Stomach (tissue), 8 donors: ENCODE measurements at regions not wholly inside any gene's neighbourhood (a gene's known extent, or its start where the extent isn't known, plus 50 kb on each side); places are given as distances from the start of the nearest gene placed in this dataset.
A peak's percentile ranks its signal among the peaks of the same experiment; 100 is the strongest.

Experiments
- DNase-seq, 2 donors: peaks; one replicate each; pipeline versions ENCODE4 v3.0.0 to v3.0.0-alpha.2; 2013 to 2019
- H3K27ac ChIP-seq, 5 donors: fragments of 200-600 bp in 4 of 5; sonication (generic) in 4 of 5; one replicate each; pipeline ENCODE4 v1.5.1; 2013 to 2019; ENCODE audit warnings: mild to moderate bottlenecking in 1 of 5, moderate library complexity in 1 of 5
- H3K27me3 ChIP-seq, 3 donors: fragments of 200-600 bp; sonication (generic); one replicate each; pipeline ENCODE4 v1.5.1; 2017 to 2019; ENCODE audit warnings: mixed run types in 1 of 3
- H3K36me3 ChIP-seq, 4 donors: fragments of 200-600 bp; sonication (generic); 1 replicate in 3 of 4; 2 replicates in 1 of 4; pipeline ENCODE4 v1.5.1; 2016 to 2019
- H3K4me1 ChIP-seq, 4 donors: fragments of 200-600 bp; sonication (generic); one replicate each; pipeline ENCODE4 v1.5.1; 2016 to 2019
- H3K4me3 ChIP-seq, 4 donors: fragments of 200-600 bp; sonication (generic) in 3 of 4; one replicate each; pipeline ENCODE4 v1.5.1; 2016 to 2019; ENCODE audit warnings: mild to moderate bottlenecking in 1 of 4
- H3K9me3 ChIP-seq, 4 donors: fragments of 200-600 bp; sonication (generic); one replicate each; pipeline ENCODE4 v1.5.1; 2016 to 2019
- EP300 ChIP-seq: sonication (generic); formaldehyde crosslinking; IDR thresholded peaks from one replicate; pipeline ENCODE4 v1.6.1; 2017; ENCODE audit warnings: antibody characterized with exemption
- POLR2A ChIP-seq, 4 donors: fragments of 450-650 bp; IDR thresholded peaks; one replicate each; pipeline ENCODE4 v1.6.1; 2016; ENCODE audit warnings: antibody characterized with exemption in 4 of 4, control low read depth in 2 of 4, mild to moderate bottlenecking in 1 of 4, moderate library complexity in 1 of 4
- POLR2AphosphoS5 ChIP-seq, 3 donors: sonication (generic); formaldehyde crosslinking; IDR thresholded peaks; one replicate each; pipeline ENCODE4 v1.6.1; 2016; ENCODE audit warnings: antibody characterized with exemption in 3 of 3
- WGBS, 5 donors: extraction: QIAGEN DNeasy Blood & Tissue Kit in 3 of 5; methylation state at CpG; one replicate each; pipeline versions ENCODE4 v1.1.5 to v1.1.7; 2013 to 2018; 5-methylcytosine and 5-hydroxymethylcytosine counted together
- intact Hi-C: fragments of 100-400 bp; cut with DNase I; formaldehyde crosslinking; loops from one replicate; pipeline ENCODE4 v1.15.1; 2023; ENCODE audit warnings: low total_unique reads
- TF ChIP-seq, protein P1 (sequence below), 7 experiments: fragments of 450-650 bp in 4 of 7; fragments of 200-600 bp in 3 of 7; sonication (generic) in 3 of 7; IDR thresholded peaks; one replicate each; pipeline ENCODE4 v1.5.1; 2016 to 2019; ENCODE audit warnings: antibody characterized with exemption in 7 of 7, control low read depth in 2 of 7, mild to moderate bottlenecking in 1 of 7
- donor health status: healthy with polysubstance abuse.
- donor health status: Bipolar disorder and iron deficiency.
- donor health status: healthy.

DNA sequence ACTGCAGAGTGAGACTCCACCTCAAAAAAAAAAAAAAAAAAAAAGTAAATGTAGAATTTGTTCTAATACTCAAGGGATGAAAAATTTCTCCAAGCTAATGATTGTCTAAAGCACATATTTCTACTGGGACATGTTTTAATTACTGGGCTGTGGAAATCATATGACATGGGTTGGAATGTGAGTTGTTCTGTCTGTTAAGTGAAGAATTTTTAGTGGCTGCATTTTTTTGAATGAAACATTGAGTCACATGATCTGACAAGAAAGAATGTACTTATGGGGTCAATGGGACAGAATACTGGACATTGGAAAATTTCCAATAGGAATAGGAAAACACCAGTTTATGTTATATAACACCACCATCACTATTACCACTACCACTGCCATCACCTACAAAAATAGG lies 123.8 kb upstream of the IVNS1ABP start:
- intact Hi-C loops: no loop called here
- H3K27ac ChIP-seq: no peak overlapping the region
- H3K4me1 ChIP-seq: peaks cover 3 to 13% (median 8%) of the 10 kb centered on the region in 4 donors
- H3K36me3 ChIP-seq: no peaks in the 10 kb centered on the region
- no peak overlapping the region for H3K4me3 ChIP-seq
- TF ChIP-seq, protein P1, sequence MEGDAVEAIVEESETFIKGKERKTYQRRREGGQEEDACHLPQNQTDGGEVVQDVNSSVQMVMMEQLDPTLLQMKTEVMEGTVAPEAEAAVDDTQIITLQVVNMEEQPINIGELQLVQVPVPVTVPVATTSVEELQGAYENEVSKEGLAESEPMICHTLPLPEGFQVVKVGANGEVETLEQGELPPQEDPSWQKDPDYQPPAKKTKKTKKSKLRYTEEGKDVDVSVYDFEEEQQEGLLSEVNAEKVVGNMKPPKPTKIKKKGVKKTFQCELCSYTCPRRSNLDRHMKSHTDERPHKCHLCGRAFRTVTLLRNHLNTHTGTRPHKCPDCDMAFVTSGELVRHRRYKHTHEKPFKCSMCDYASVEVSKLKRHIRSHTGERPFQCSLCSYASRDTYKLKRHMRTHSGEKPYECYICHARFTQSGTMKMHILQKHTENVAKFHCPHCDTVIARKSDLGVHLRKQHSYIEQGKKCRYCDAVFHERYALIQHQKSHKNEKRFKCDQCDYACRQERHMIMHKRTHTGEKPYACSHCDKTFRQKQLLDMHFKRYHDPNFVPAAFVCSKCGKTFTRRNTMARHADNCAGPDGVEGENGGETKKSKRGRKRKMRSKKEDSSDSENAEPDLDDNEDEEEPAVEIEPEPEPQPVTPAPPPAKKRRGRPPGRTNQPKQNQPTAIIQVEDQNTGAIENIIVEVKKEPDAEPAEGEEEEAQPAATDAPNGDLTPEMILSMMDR (IDR thresholded peaks at IDR 0.05): no peak
- no peak for TF ChIP-seq EP300
- TF ChIP-seq POLR2AphosphoS5 (IDR thresholded peaks at IDR 0.05): no peak
- TF ChIP-seq POLR2A (IDR thresholded peaks at IDR 0.05): no peak
- DNase-seq: peak in 1 of 2 donors; percentile 34
- no peaks in the 10 kb centered on the region for H3K27me3 ChIP-seq
- H3K9me3 ChIP-seq: no peaks in the 10 kb centered on the region

- intact Hi-C loops: no loop called here
- peak overlapping the region in 1 of 5 donors; percentile 35 for H3K27ac ChIP-seq
- 61 to 75% (median 65%) methylated on average over 1 of the region's 1 CpG for whole genome bisulfite sequencing, 5 donors
Measured at GRCh38 chr1:185439727-185440415, 122.8 kb upstream of the IVNS1ABP start.

GRCh38 chr1:185438936-185439335 lies 121.9 kb upstream of the IVNS1ABP start:
- no peaks in the 10 kb centered on the region for H3K27me3 ChIP-seq
- no peak for DNase-seq
- no peak overlapping the region for H3K4me3 ChIP-seq
- peaks cover 3 to 17% (median 11%) of the 10 kb centered on the region in 4 donors for H3K4me1 ChIP-seq
- H3K36me3 ChIP-seq: no peaks in the 10 kb centered on the region
- no peaks in the 10 kb centered on the region for H3K9me3 ChIP-seq
- H3K27ac ChIP-seq: peak overlapping the region in 1 of 5 donors; percentile 35
- TF ChIP-seq EP300 (no peak), POLR2AphosphoS5 (IDR thresholded peaks at IDR 0.05) (no peak), POLR2A (IDR thresholded peaks at IDR 0.05) (no peak)
- TF ChIP-seq, protein P1 (IDR thresholded peaks at IDR 0.05): no peak
- intact Hi-C loops: no loop called here

More at GRCh38 chr1:185439727-185440415, 122.8 kb upstream of the IVNS1ABP start:
- H3K4me1 ChIP-seq: peaks cover 3 to 17% (median 11%) of the 10 kb centered on the region in 4 donors
- peak in 1 of 2 donors; percentile 44 for DNase-seq
- no peak for TF ChIP-seq POLR2AphosphoS5 (IDR thresholded peaks at IDR 0.05)
- TF ChIP-seq EP300: no peak
- TF ChIP-seq POLR2A (IDR thresholded peaks at IDR 0.05): no peak
- TF ChIP-seq, protein P1 (IDR thresholded peaks at IDR 0.05): no peak
- no peaks in the 10 kb centered on the region for H3K9me3 ChIP-seq
- no peaks in the 10 kb centered on the region for H3K36me3 ChIP-seq
- H3K27me3 ChIP-seq: no peaks in the 10 kb centered on the region
- no peak overlapping the region for H3K4me3 ChIP-seq

DNA sequence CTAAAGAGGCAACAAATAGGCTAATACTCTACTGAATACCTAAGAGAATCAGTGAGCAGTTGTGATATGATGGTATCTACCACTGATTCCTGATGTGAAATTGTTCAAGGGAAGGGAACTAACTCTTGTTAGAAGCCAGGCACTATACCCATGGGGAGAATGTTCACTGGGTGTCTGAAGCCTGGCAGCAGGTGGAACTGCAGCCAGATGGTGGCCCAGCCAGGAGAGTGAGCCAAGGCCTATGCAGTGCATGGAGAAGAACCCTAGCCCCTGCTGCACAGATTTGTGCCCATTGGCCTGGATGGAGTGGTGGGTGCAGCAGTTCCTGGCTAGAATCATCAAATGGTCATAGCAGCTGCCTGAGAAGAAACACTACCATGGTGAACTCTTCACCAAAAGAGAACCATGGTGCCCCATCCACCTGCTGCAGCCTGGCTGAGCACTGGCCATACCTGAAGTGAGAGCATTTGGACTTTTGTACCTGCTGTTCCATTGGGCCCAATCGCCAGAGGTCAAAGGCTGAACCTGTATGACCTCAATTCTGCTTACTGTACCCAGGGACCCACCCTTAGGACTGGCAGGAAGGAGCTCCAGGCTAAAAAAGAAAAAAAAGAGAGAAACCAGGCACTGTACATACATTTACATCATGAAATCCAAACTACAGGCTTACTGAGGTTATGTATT lies 118.8 kb upstream of the IVNS1ABP start:
- peaks cover 0 to 8% (median 6%) of the 10 kb centered on the region in 4 donors for H3K4me1 ChIP-seq
- TF ChIP-seq POLR2A (IDR thresholded peaks at IDR 0.05): no peak
- TF ChIP-seq EP300: no peak
- TF ChIP-seq POLR2AphosphoS5 (IDR thresholded peaks at IDR 0.05): no peak
- TF ChIP-seq, protein P1 (IDR thresholded peaks at IDR 0.05): no peak
- H3K36me3 ChIP-seq: no peaks in the 10 kb centered on the region
- intact Hi-C loops: no loop called here
- WGBS, 5 donors: 28 to 62% (median 53%) methylated on average over 1 of the region's 1 CpG
- H3K27ac ChIP-seq: no peak overlapping the region
- DNase-seq: no peak
- H3K27me3 ChIP-seq: no peaks in the 10 kb centered on the region
- H3K4me3 ChIP-seq: no peak overlapping the region
- H3K9me3 ChIP-seq: no peaks in the 10 kb centered on the region
